K562 (cell line): ENCODE measurements at regions not wholly inside any gene's neighbourhood (a gene's known extent, or its start where the extent isn't known, plus 50 kb on each side); places are given as distances from the start of the nearest gene placed in this dataset.
"Not testable (repeated sequence)": the region's sequence is repeated elsewhere in the genome, so short reads cannot be mapped to it uniquely, and the experiment has no call there.

Experiments used
- ATAC-seq: fragments of 200-7000 bp; cut with Tn5 transposase; 3 replicates; pipeline ENCODE4 v1.9.1; 2020; ENCODE audit warnings: moderate library complexity
- BruUV-seq: library from RNA; stranded (reverse); fragments of 400-500 nt; replicated peaks from 2 replicates; lab custom pipeline; 2021; lab: Mats Ljungman, UMichigan
- CTCF ChIA-PET: fragments of 300-600 bp; formaldehyde crosslinking; extraction: SDS; loops from one replicate; lab custom pipeline; 2021; ENCODE audit warnings: low intra/inter-chr PET ratio; lab: Yijun Ruan, JAX
- POLR2A ChIA-PET: fragments of 300-600, 350-650 bp; sonication (Branson Sonifier 250); formaldehyde crosslinking; extraction: SDS; loops from one replicate; lab custom pipeline; 2021; ENCODE audit warnings: antibody characterized with exemption, inconsistent platforms; lab: Yijun Ruan, JAX
- DNase-seq, 4 experiments: peaks; one replicate each; pipeline versions ENCODE4 v3.0.0 to v3.0.0-alpha.2; 2011 to 2018; ENCODE audit warnings: low spot score in 3 of 4, mixed read lengths in 3 of 4; ENCODE audit errors: extremely low read depth in 1 of 4
- FAIRE-seq: peaks from 2 replicates; lab custom pipeline; 2011; peaks lifted over from hg19 to GRCh38; lab: Jason Lieb, UNC
- H2AFZ ChIP-seq: 2 replicates; pipeline ENCODE4 v1.6.0; 2011; ENCODE audit warnings: low read depth, low read length, control low read depth, inconsistent platforms
- H3K27ac ChIP-seq: fragments of 200-600 bp; 3 replicates; pipeline ENCODE4 v1.8.0; 2011; ENCODE audit warnings: low read depth, mild to moderate bottlenecking, control low read depth, inconsistent platforms, low read length, moderate library complexity, mixed read lengths; ENCODE audit errors: extremely low read depth
- H3K27me3 ChIP-seq, 2 experiments: fragments of 300-600 bp in 1 of 2; 2 replicates in 1 of 2; 3 replicates in 1 of 2; pipeline versions ENCODE4 v1.6.0 to v1.8.0; 2011; ENCODE audit warnings: inconsistent platforms in 2 of 2, low read length in 2 of 2, mild to moderate bottlenecking in 1 of 2, mixed read lengths in 1 of 2, moderate library complexity in 1 of 2; ENCODE audit not compliant: control insufficient read depth in 2 of 2, insufficient read depth in 2 of 2
- H3K36me3 ChIP-seq: fragments of 300-600 bp; 3 replicates; pipeline ENCODE4 v1.8.0; 2011; ENCODE audit warnings: mild to moderate bottlenecking, low read length, inconsistent platforms; ENCODE audit not compliant: control insufficient read depth, insufficient read depth
- H3K4me1 ChIP-seq, 2 experiments: fragments of 200-600 bp in 1 of 2; replicated peaks in 1 of 2; 2 replicates in 1 of 2; 3 replicates in 1 of 2; pipeline versions ENCODE4 v1.5.1 to v1.8.0; 2011; ENCODE audit warnings: inconsistent platforms in 2 of 2, low read length in 2 of 2, mild to moderate bottlenecking in 1 of 2, mixed read lengths in 1 of 2, moderate library complexity in 1 of 2; ENCODE audit not compliant: control insufficient read depth in 2 of 2, insufficient read depth in 2 of 2
- H3K4me2 ChIP-seq: 2 replicates; pipeline ENCODE4 v1.6.1; 2011; ENCODE audit warnings: low read length, control low read depth, inconsistent platforms, mixed read lengths; ENCODE audit not compliant: insufficient read depth
- H3K4me3 ChIP-seq: fragments of 200-600 bp; sonication (generic), shearing (Covaris generic); 2 replicates; pipeline ENCODE4 v1.5.1; 2016; ENCODE audit warnings: control low read depth, inconsistent platforms
- H3K79me2 ChIP-seq: fragments of 200-600 bp; 3 replicates; pipeline ENCODE4 v1.8.0; 2011; ENCODE audit warnings: low read length, inconsistent platforms; ENCODE audit not compliant: control insufficient read depth, insufficient read depth
- H3K9ac ChIP-seq, 2 experiments: 2 replicates each; pipeline versions ENCODE4 v1.6.0 to v1.6.1; 2011; ENCODE audit warnings: low read depth in 2 of 2, low read length in 2 of 2, control low read depth in 1 of 2, inconsistent platforms in 1 of 2, mild to moderate bottlenecking in 1 of 2, mixed read lengths in 1 of 2; ENCODE audit not compliant: insufficient read depth in 1 of 2
- H3K9me1 ChIP-seq: one replicate; pipeline ENCODE4 v1.6.0; 2011; ENCODE audit warnings: inconsistent platforms, mild to moderate bottlenecking, low read length, moderate library complexity; ENCODE audit not compliant: control insufficient read depth, insufficient read depth
- H3K9me3 ChIP-seq: replicated peaks from 2 replicates; pipeline ENCODE4 v1.5.1; 2011; ENCODE audit warnings: low read depth, low read length, inconsistent platforms; ENCODE audit not compliant: control insufficient read depth, insufficient read depth
- H4K20me1 ChIP-seq: replicated peaks from 2 replicates; pipeline ENCODE4 v1.6.1; 2011; ENCODE audit warnings: low read length, inconsistent platforms, mixed read lengths; ENCODE audit not compliant: control insufficient read depth, insufficient read depth
- ARID2 ChIP-seq: fragments of 450-650 bp; IDR thresholded peaks from 2 replicates; pipeline ENCODE4 v1.6.1; 2017; ENCODE audit warnings: antibody characterized with exemption, mild to moderate bottlenecking
- BCL6 ChIP-seq: fragments of 250-450 bp; sonication (Bioruptor Pico); IDR thresholded peaks from 2 replicates; pipeline ENCODE4 v1.4.0; 2020
- CBFB ChIP-seq: sonication (generic); formaldehyde crosslinking; IDR thresholded peaks from 2 replicates; pipeline ENCODE4 v1.4.0; 2020; ENCODE audit warnings: mild to moderate bottlenecking, missing genetic modification reagents
- CREBBP ChIP-seq: IDR thresholded peaks from one replicate; pipeline ENCODE4 v1.6.1; 2012; ENCODE audit warnings: low read depth, mild to moderate bottlenecking, control low read depth, inconsistent platforms, low read length
- CREM ChIP-seq: IDR thresholded peaks from 2 replicates; pipeline ENCODE4 v1.6.1; 2014; ENCODE audit warnings: antibody characterized with exemption, low read depth
- DPF2 ChIP-seq: fragments of 450-650 bp; IDR thresholded peaks from 2 replicates; pipeline ENCODE4 v1.6.1; 2016
- HNRNPLL ChIP-seq: fragments of 200-400 bp; formaldehyde crosslinking; IDR thresholded peaks from 2 replicates; pipeline ENCODE4 v1.6.1; 2017; ENCODE audit warnings: low read length, low read depth, mild to moderate bottlenecking; ENCODE audit not compliant: poor library complexity, severe bottlenecking
- MIER1 ChIP-seq: fragments of 450-650 bp; IDR thresholded peaks from 2 replicates; pipeline ENCODE4 v1.6.1; 2016; ENCODE audit warnings: antibody characterized with exemption, mild to moderate bottlenecking, low read depth
- PPARD ChIP-seq: fragments of 250-450 bp; sonication (Bioruptor Pico); IDR thresholded peaks from 2 replicates; pipeline ENCODE4 v1.8.0; 2022; ENCODE audit warnings: inconsistent platforms, mild to moderate bottlenecking, moderate library complexity
- PURB ChIP-seq: sonication (generic); formaldehyde crosslinking; IDR thresholded peaks from 2 replicates; pipeline ENCODE4 v1.9.0; 2021; ENCODE audit warnings: low read depth, mild to moderate bottlenecking, missing genetic modification reagents
- RHOXF2B ChIP-seq: fragments of 250-450 bp; sonication (Bioruptor Pico); conservative IDR thresholded peaks from 2 replicates; pipeline ENCODE4 v1.5.1; 2021
- SNIP1 ChIP-seq: fragments of 450-650 bp; IDR thresholded peaks from 2 replicates; pipeline ENCODE4 v1.7.1; 2017; ENCODE audit warnings: low read depth, mild to moderate bottlenecking
- TCF3 ChIP-seq: sonication (generic); formaldehyde crosslinking; IDR thresholded peaks from 2 replicates; pipeline ENCODE4 v1.4.0; 2020; ENCODE audit warnings: mild to moderate bottlenecking, missing genetic modification reagents
- TCF7L2 ChIP-seq: fragments of 150-350 bp; IDR thresholded peaks from 2 replicates; pipeline ENCODE4 v1.6.1; 2016; ENCODE audit warnings: low read depth, mild to moderate bottlenecking, low read length, moderate library complexity
- TFAM ChIP-seq: fragments of 250-450 bp; sonication (Bioruptor Pico); conservative IDR thresholded peaks from 2 replicates; pipeline ENCODE4 v1.5.0; 2021; ENCODE audit warnings: mild to moderate bottlenecking, moderate library complexity
- ZEB2 ChIP-seq: fragments of 450-650 bp; IDR thresholded peaks from 2 replicates; pipeline ENCODE4 v1.6.1; 2016
- ZNF24 ChIP-seq: fragments of 450-650 bp; IDR thresholded peaks from 2 replicates; pipeline ENCODE4 v1.6.1; 2016
- ZNF830 ChIP-seq: fragments of 250-450 bp; sonication (Bioruptor Pico); IDR thresholded peaks from 2 replicates; pipeline ENCODE4 v1.5.0; 2021; ENCODE audit warnings: mild to moderate bottlenecking
- ZSCAN32 ChIP-seq: fragments of 450-650 bp; formaldehyde crosslinking; IDR thresholded peaks from 2 replicates; pipeline ENCODE4 v1.4.0; 2020; ENCODE audit warnings: mild to moderate bottlenecking, moderate library complexity
- WGBS: fragments of 100-300 bp; shearing (Covaris generic); methylation state at CpG from one replicate; pipeline ENCODE4 v1.1.6; 2016; ENCODE audit warnings: low coverage, mixed read lengths; ENCODE audit not compliant: insufficient coverage; ENCODE audit errors: missing lambda C conversion rate; 5-methylcytosine and 5-hydroxymethylcytosine counted together
- in situ Hi-C: fragments of 300-500 bp; cut with MboI; formaldehyde crosslinking; loops from 4 replicates; pipeline ENCODE4 v1.15.0; 2018; ENCODE audit warnings: inconsistent platforms, mixed read lengths
- intact Hi-C: fragments of 100-400 bp; cut with micrococcal nuclease; formaldehyde crosslinking; loops from 2 replicates; pipeline ENCODE4 v1.14.2; 2022

GRCh38 chr9:102609461-102609860 is 385.7 kb upstream of the CYLC2 start:
- no peak for TF ChIP-seq PPARD (CRISPR knock-in tag)
- TF ChIP-seq TCF7L2, result no peak
- no peak for TF ChIP-seq ZNF830
- TF ChIP-seq ARID2, result no peak
- TF ChIP-seq MIER1, result no peak
- TF ChIP-seq ZNF24, result no peak
- TF ChIP-seq TFAM, result no peak
- no peak for TF ChIP-seq PURB (CRISPR knock-in tag)
- TF ChIP-seq RHOXF2B (CRISPR knock-in tag), result no peak
- no peak for TF ChIP-seq HNRNPLL
- TF ChIP-seq CREM, result no peak
- no peak for TF ChIP-seq SNIP1
- no peak for TF ChIP-seq BCL6
- no peak for TF ChIP-seq CREBBP
- no peak for TF ChIP-seq TCF3 (CRISPR knock-in tag)
- no peak for TF ChIP-seq CBFB (CRISPR knock-in tag)
- TF ChIP-seq DPF2, result no peak
- TF ChIP-seq ZEB2, result no peak
- no peak for TF ChIP-seq ZSCAN32 (CRISPR knock-in tag)
- Histone ChIP-seq H3K4me2 (no peak overlapping the region), H3K79me2 (no peaks in the 10 kb centered on the region), H3K27me3 (no peaks in the 10 kb centered on the region), H3K4me3 (no peak overlapping the region), H3K36me3 (no peaks in the 10 kb centered on the region), H2AFZ (no peak overlapping the region), H3K27ac (no peak overlapping the region), H3K4me1 (no peaks in the 10 kb centered on the region), H3K9ac (no peak overlapping the region), H3K9me3 (no peaks in the 10 kb centered on the region; the same call in 1 of the 2 replicates), H4K20me1 (no peaks in the 10 kb centered on the region), H3K9me1 (no peaks in the 10 kb centered on the region)
- BruUV-seq, result no TSS peak
- intact Hi-C loops, result no loop called here
- in situ Hi-C loops, result no loop called here
- DNase-seq (no peak), ATAC-seq (no peak), FAIRE-seq (no peak)
- ChIA-PET POLR2A (no interaction called here), CTCF (no interaction called here)
- 4% methylated on average over 2 of the region's 2 CpGs for WGBS

DNA sequence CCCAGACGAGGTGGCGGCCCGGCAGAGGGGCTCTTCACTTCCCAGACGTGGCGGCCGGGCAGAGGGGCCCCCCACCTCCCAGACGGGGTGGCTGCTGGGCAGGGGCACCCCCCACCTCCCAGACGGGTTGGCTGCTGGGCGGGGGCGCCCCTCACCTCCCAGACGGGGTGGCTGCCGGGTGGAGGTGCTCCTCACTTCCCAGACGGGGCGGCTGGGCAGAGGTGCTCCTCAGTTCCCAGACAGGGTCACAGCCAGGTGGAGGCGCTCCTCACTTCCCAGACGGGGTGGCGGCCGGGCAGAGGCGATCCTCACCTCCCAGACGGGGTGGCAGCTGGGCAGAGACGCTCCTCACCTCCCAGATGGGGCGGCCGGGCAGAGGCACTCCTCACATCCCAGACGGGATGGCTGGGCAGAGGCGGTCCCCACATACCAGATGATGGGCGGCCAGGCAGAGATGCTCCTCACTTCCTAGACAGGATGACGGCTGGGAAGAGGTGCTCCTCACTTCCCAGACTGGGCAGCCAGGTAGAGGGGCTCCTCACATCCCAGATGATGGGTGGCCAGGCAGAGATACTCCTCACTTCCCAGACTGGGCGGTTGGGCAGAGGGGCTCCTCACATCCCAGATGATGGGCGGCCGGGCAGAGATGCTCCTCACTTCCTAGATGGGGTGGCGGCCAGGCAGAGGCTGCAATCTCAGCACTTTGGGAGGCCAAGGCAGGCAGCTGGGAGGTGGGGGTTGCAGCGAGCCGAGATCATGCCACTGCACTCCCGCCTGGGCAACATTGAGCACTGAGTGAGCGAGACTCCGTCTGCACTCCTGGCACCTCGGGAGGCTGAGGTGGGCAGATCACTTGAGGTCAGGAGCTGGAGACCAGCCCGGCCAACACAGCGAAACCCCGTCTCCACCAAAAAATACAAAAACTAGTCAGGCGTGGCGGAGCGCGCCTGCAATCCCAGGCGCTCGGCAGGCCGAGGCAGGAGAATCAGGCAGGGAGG is 391.6 kb upstream of the CYLC2 start:
- BruUV-seq, H3K36me3 ChIP-seq, POLR2A ChIA-PET, ATAC-seq, H3K27ac ChIP-seq, intact Hi-C loops, H2AFZ ChIP-seq, CTCF ChIA-PET, H3K79me2 ChIP-seq, H3K4me2 ChIP-seq, H3K4me3 ChIP-seq, H3K27me3 ChIP-seq, H4K20me1 ChIP-seq, DNase-seq, in situ Hi-C loops, H3K9me1 ChIP-seq, H3K4me1 ChIP-seq, H3K9ac ChIP-seq, FAIRE-seq, H3K9me3 ChIP-seq: not testable (repeated sequence)
- WGBS, result 3% methylated on average over 28 of the region's 47 CpGs
